Activated CD8-positive, alpha-beta T cell treated with anti-CD3 and anti-CD28 coated beads for 36 hours (primary cell): ENCODE measurements at regions not wholly inside any gene's neighbourhood (a gene's known extent, or its start where the extent isn't known, plus 50 kb on each side); places are given as distances from the start of the nearest gene placed in this dataset.
"Not testable (repeated sequence)": the region's sequence is repeated elsewhere in the genome, so short reads cannot be mapped to it uniquely, and the experiment has no call there.

Source experiments
- ATAC-seq: fragments of 200-7000 bp; cut with Tn5 transposase; one replicate; pipeline ENCODE4 v1.10.0; 2021; ENCODE audit warnings: mild to moderate bottlenecking, moderate library complexity
- CTCF ChIA-PET: fragments of 350-600 bp; sonication (Branson Sonifier 250); formaldehyde crosslinking; loops from one replicate; lab custom pipeline; 2021; ENCODE audit warnings: antibody characterized with exemption; lab: Charles Lee
- POLR2A ChIA-PET: fragments of 350-600 bp; sonication (Branson Sonifier 250); formaldehyde crosslinking; loops from one replicate; lab custom pipeline; 2021; ENCODE audit warnings: antibody characterized with exemption; lab: Charles Lee
- DNase-seq: peaks from one replicate; pipeline ENCODE4 v3.0.0-alpha.2; 2020
- H3K27ac Mint-ChIP-seq: one replicate; pipeline ENCODE4 v1.8.0; 2021; ENCODE audit warnings: mild to moderate bottlenecking, mixed read lengths
- H3K27me3 Mint-ChIP-seq: one replicate; pipeline ENCODE4 v1.8.0; 2021; ENCODE audit warnings: mixed read lengths
- H3K36me3 Mint-ChIP-seq: one replicate; pipeline ENCODE4 v1.8.0; 2021; ENCODE audit warnings: low read depth, mixed read lengths
- H3K4me1 Mint-ChIP-seq: one replicate; pipeline ENCODE4 v1.8.0; 2021; ENCODE audit warnings: low read depth, mixed read lengths
- H3K4me3 Mint-ChIP-seq: one replicate; pipeline ENCODE4 v1.8.0; 2021; ENCODE audit warnings: mild to moderate bottlenecking, moderate library complexity, mixed read lengths
- H3K9me3 Mint-ChIP-seq: one replicate; pipeline ENCODE4 v1.8.0; 2021; ENCODE audit warnings: mixed read lengths
- CTCF ChIP-seq: fragments of 200-600 bp; IDR thresholded peaks from one replicate; pipeline ENCODE4 v1.8.0; 2022; ENCODE audit warnings: antibody characterized with exemption, mild to moderate bottlenecking
- intact Hi-C: fragments of 100-400 bp; cut with micrococcal nuclease; formaldehyde crosslinking; loops from one replicate; pipeline ENCODE4 v1.10.0; 2022

GRCh38 chr1:191798178-191798577, 360.1 kb upstream of the RGS18 start:
- H3K4me3 Mint-ChIP-seq = no peak overlapping the region
- ATAC-seq (no peak), DNase-seq (no peak)
- ChIA-PET CTCF (no interaction called here), POLR2A (no interaction called here)
- intact Hi-C loops = no loop called here
- H3K9me3 Mint-ChIP-seq = no peaks in the 10 kb centered on the region
- no peak for TF ChIP-seq CTCF
- no peaks in the 10 kb centered on the region for H3K36me3 Mint-ChIP-seq
- H3K4me1 Mint-ChIP-seq = no peaks in the 10 kb centered on the region
- H3K27ac Mint-ChIP-seq = no peak overlapping the region
- no peaks in the 10 kb centered on the region for H3K27me3 Mint-ChIP-seq

DNA sequence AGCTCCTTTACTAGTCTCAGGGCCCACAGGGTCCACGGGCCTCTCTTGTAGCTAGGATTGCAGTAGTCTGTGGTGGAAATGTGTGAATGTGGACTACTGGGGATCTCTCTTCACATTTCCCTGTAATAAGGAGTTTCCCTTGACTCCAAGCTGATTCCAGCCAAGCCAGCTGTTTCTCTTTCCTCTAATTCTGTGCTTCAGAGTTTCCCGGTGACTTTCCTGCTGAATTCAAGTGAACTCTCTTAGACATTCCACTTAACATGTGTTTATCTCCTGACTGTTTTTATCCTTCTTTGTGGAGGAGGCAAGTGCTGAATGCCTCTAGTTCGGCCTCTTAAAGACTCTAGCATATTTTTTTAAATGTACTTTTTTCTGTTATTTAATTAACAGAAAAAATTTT, 354.0 kb upstream of the RGS18 start:
- Mint-ChIP-seq H3K27me3 (no peaks in the 10 kb centered on the region), H3K27ac (no peak overlapping the region), H3K4me3 (no peak overlapping the region), H3K4me1 (no peaks in the 10 kb centered on the region), H3K9me3 (no peaks in the 10 kb centered on the region), H3K36me3 (no peaks in the 10 kb centered on the region)
- no peak for TF ChIP-seq CTCF
- POLR2A ChIA-PET = no interaction called here
- CTCF ChIA-PET = no interaction called here
- DNase-seq (no peak), ATAC-seq (no peak)
- intact Hi-C loops = no loop called here

GRCh38 chr1:191813593-191813992, 344.7 kb upstream of the RGS18 start:
- intact Hi-C loops, H3K4me3 Mint-ChIP-seq, CTCF ChIA-PET: not testable (repeated sequence)

GRCh38 chr1:191818198-191818597, 340.1 kb upstream of the RGS18 start:
- Mint-ChIP-seq H3K4me1 (no peaks in the 10 kb centered on the region), H3K4me3 (no peak overlapping the region), H3K9me3 (peaks cover 7% of the 10 kb centered on the region), H3K27me3 (no peaks in the 10 kb centered on the region), H3K36me3 (no peaks in the 10 kb centered on the region), H3K27ac (no peak overlapping the region)
- no peak for ATAC-seq
- intact Hi-C loops = no loop called here
- CTCF ChIA-PET = no interaction called here
- POLR2A ChIA-PET = no interaction called here
- DNase-seq = no peak
- no peak for TF ChIP-seq CTCF

More at GRCh38 chr1:191813593-191813992, 344.7 kb upstream of the RGS18 start:
- DNase-seq, H3K4me1 Mint-ChIP-seq, H3K27ac Mint-ChIP-seq, H3K36me3 Mint-ChIP-seq, POLR2A ChIA-PET, ATAC-seq, H3K27me3 Mint-ChIP-seq: not testable (repeated sequence)
- peaks cover 11% of the 10 kb centered on the region for H3K9me3 Mint-ChIP-seq

DNA sequence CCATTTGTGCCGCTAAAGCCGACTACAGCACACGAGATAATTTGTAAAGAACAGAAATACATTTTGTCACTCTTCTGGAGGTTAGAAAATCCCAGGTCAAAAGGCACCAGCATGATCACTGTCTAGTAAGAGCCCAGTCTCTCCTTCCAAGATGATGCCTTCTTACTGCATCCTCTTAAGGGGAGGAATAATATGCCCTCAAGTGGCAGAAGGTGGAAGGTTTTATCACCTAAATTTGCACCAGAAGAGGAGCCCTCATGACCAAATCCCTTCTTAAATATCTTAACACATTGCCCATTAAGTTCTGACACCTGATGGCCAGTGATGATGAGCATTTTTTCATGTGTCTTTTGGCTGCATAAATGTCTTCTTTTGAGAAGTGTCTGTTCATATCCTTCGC, 326.7 kb upstream of the RGS18 start:
- no peak overlapping the region for H3K27ac Mint-ChIP-seq
- no peaks in the 10 kb centered on the region for H3K36me3 Mint-ChIP-seq
- ChIA-PET CTCF (no interaction called here), POLR2A (no interaction called here)
- H3K4me1 Mint-ChIP-seq = no peaks in the 10 kb centered on the region
- H3K27me3 Mint-ChIP-seq = no peaks in the 10 kb centered on the region
- no peak for TF ChIP-seq CTCF
- intact Hi-C loops = no loop called here
- no peak overlapping the region for H3K4me3 Mint-ChIP-seq
- H3K9me3 Mint-ChIP-seq = peaks cover 3% of the 10 kb centered on the region
- ATAC-seq (no peak), DNase-seq (no peak)

DNA sequence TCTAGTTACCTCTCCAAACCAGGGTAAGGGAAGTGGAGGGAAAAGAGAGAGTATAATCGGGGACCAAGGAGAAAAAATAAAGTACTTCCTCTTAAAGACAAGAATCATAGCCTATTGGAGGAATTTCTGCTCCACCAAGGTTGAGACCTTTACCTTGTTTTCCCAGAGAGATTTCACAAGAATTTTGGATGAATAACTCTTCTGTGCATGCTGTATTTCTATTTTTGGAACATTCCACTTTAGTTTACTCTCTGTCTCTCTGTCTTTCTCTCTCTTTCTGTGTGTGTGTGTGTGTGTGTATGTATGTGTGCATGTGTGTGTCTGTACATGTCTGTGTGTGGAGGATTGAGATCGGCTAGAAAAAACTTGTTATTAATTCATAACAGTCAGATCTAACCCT, 318.4 kb upstream of the RGS18 start:
- ATAC-seq = no peak
- Mint-ChIP-seq H3K4me1 (no peaks in the 10 kb centered on the region), H3K4me3 (no peak overlapping the region), H3K36me3 (no peaks in the 10 kb centered on the region), H3K9me3 (no peaks in the 10 kb centered on the region), H3K27ac (no peak overlapping the region), H3K27me3 (no peaks in the 10 kb centered on the region)
- TF ChIP-seq CTCF = no peak
- DNase-seq = no peak
- CTCF ChIA-PET = no interaction called here
- POLR2A ChIA-PET = no interaction called here
- intact Hi-C loops = no loop called here
